HG02798 (cell line): ENCODE measurements at regions not wholly inside any gene's neighbourhood (a gene's known extent, or its start where the extent isn't known, plus 50 kb on each side); places are given as distances from the start of the nearest gene placed in this dataset.

ENCODE experiments used
- ATAC-seq: cut with Tn5 transposase; IDR thresholded peaks from one replicate; pipeline ENCODE4 v1.9.1; 2021; ENCODE audit warnings: mild to moderate bottlenecking; ENCODE audit not compliant: unreplicated experiment, poor library complexity

GRCh38 chr2:121001641-121002040 is 266.0 kb downstream of the GLI2 start:
- no peak for ATAC-seq

- ATAC-seq = no peak
Observed at GRCh38 chr2:121002597-121002996, 266.9 kb downstream of the GLI2 start.

DNA sequence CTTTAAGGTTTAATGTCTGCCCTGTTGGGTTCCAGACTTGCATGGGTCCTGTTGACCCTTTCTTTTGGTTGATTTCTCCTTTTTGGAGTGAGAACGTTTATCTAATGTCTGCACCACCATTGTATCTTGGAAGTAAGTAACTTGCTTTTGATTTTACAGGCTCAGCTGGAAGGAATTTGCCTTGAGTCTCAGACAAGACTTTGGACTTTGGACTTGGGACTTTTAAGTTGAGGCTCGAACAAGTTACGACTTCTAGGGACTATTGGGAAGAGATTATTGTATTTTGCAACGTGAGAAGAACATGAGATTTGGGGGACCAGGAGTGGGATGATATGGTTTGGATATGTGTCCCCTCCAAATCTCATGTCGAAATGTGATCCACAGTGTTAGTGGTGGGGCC is 267.7 kb downstream of the GLI2 start:
- no peak for ATAC-seq

GRCh38 chr2:121004359-121004758 is 268.7 kb downstream of the GLI2 start:
- ATAC-seq = no peak

DNA sequence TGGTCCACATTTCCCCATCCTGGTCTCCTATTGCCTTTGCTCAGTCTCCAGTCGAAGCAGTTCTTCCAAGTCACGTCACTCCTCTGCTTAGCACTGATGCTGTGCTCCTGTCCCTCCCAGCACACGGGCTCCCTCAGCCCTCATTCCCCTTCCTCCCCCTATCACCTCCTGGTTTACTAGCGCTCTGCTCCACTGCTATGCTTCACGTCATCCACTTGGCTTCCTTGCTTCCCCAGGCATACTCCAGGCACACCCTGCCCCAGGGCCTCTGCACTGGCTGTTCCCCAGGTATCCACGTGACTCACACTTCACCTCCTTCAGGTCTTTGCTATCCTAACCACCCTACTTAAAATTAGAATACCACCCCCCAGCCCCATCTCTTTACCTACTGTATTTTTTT is 269.3 kb downstream of the GLI2 start:
- no peak for ATAC-seq

DNA sequence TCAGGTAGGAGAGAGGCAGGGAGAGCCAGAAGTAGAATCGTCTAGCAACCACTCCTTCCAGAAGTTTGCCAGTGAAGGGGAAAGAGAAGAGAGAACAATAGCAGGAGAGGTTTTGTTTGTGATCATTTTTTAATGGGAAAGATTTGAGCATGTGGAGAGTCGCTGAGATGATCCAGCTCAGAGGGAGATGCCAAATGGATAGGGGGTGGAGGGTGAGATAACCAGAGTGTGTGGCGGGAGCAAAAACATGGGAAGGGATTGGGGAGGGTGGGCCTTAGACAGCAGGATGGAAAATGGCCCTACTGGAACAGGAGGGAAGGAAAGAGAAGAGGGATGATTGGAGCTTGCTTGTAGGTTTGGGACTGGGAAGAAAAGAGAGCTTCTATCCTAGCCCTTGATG is 269.8 kb downstream of the GLI2 start:
- no peak for ATAC-seq

- ATAC-seq = no peak
Observed at GRCh38 chr2:121006743-121007489, 271.2 kb downstream of the GLI2 start.

DNA sequence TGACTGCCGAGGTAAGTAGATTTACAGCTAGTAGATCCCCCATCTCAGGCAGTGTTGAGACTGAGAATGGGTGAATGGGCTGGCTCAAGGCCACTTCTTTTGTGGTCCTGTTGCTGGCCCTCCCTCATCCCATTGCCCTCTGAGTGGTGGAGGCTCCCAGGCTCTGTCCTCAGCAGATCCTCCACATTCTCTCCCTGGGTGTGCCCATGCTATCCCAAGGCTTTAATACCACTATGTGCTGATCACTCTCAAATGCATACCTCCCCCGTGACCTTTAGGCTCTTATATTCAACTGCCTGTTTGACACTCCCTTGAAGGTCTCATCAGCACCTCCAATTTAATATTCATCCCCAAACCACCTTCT is 271.8 kb downstream of the GLI2 start:
- no peak for ATAC-seq

GRCh38 chr2:121008975-121009374 is 273.3 kb downstream of the GLI2 start:
- no peak for ATAC-seq

DNA sequence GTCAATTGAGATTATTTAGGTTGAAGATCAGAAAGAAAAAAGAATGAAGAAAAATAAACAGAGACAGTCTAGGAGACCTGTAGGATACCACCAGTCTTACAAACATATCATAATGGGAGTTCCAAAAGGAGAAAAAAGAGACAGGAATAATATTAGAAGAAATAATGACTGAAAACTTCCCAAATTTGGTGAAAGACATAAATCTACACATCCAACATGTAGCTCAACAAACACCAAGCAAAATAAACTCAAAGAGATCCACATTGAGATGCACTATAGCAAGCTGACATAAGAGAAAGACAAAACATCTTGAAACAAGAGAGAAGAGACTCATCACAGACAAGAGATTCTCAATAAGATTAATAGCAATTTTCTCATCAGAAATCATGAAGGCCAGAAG is 274.0 kb downstream of the TFCP2L1 start:
- ATAC-seq = no peak

- ATAC-seq = no peak
Observed at GRCh38 chr2:121014876-121015275, 270.1 kb downstream of the TFCP2L1 start.

DNA sequence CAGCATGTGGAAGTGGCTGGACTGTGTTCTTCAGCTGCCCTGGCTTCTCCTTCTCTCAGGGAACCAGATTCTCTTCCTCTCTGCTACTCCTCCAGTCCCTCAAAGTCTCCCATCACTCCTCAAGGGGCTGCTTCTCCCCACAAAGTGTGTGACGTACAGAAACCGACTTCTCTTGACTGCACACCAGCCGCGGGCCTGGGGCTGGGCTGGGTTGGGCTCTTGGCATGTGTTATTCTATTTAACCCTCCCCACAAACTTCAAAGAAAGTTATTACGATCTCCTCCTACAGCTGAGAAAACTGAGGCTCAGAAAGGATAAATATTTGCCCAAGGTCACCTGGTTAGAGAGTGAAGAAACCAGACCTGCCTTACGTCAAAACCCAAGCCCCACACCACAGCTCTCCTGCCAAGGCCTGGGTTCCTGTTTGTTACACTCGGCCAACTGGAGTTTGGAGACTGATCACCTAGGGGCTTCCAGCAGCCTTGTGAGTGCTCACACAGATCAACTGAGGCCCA is 269.0 kb downstream of the TFCP2L1 start:
- ATAC-seq = no peak

DNA sequence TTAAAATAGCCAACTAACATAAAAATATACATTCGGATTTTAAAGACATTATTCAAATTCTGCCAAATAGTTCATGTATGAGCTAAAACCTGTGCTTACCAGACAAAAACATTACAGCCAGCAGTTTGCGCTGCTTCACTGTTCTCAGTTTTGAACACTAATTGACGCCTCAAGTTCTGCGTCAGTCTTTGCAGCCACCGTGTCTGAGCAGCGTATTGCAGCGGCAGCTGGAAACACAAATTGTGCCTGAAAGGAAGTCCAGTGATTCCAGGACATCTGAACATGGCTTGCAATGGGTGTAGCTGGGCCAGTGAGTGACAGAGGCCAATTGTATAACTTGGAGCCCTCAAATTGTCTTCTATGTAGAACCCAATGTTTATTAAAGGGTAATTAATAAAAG is 267.6 kb downstream of the TFCP2L1 start:
- no peak for ATAC-seq

DNA sequence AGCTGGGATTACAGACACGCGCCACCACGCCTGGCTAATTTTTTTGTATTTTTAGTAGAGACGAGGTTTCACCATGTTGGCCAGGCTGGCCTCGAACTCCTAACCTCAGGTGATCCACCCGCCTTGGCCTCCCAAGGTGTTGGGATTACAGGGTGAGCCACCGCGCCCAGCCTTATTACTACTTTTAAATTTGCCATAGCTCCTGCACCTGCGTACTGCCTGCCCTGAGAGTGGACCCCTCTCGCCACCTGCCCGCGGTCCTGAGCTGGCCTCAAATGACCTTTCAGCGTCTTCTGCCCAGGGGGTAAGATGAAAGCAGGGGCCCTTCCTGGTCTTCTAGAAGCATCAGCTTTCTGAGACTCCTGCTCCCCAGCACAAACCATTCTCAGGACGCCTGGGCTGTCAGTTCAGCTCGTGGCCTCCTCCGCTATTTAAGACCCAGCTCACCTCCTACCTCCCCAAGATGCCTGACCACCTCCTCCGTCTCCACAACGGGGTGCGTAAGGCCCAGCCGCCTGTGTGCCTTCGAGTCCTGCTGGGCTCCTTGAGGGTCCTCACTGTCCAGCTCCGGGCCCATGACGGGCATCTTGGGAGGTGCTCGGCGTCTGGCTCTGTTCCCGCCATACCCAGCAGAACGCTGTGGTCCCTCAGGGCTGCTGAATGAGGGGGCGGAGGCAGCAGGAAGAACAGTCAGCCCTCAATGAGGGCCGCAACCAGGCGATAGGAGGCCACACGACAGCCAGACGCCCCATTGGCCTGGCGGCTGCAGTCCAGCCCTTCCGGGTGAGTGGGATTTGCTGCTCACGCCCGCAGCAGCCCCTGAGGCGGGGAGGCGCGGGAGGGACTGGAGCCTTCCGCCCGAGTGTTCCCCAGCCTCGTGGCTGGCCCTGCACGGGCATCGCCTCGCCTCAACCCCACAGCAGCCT is 266.6 kb downstream of the TFCP2L1 start:
- ATAC-seq = no peak

- ATAC-seq = no peak
Observed at GRCh38 chr2:121019071-121019470, 265.9 kb downstream of the TFCP2L1 start.

DNA sequence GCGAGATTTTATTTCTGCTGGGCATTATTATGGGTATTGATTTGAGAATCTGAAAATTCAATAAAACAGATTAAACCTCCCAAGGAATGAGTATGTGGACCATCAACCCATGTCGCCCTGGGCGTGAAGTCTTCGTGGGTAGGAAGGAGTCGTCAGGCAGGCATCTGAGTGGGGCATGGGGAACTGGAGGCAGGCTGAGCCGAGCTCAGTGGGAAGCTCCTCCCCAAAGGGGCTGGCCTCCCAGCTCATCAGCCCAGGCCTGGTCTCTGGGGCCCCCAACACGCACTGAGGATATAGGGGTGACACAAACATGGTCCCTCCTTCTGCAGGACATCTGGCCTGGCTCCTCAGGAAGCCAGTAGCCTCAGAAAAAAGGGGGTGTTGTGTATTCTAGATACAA is 265.2 kb downstream of the TFCP2L1 start:
- no peak for ATAC-seq

DNA sequence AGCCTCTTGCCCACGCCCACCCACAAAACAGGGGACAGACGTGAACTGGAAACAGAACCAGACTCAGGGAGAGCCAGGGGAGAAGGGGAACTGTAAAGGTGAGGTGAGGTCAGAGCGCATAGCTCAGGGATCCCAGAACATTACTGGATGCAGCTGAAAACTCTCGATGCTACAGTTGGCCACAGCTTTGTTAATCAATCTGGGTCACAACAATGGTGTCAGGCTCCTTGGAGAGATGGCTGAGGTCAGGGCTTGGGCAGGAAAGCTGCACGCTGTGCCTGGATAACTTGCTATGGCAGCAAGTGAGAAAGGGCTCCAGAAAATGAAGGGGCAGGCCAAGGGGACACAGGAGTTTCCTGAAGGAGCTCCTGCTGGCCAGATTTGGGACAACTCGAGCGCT is 263.3 kb downstream of the TFCP2L1 start:
- no peak for ATAC-seq

DNA sequence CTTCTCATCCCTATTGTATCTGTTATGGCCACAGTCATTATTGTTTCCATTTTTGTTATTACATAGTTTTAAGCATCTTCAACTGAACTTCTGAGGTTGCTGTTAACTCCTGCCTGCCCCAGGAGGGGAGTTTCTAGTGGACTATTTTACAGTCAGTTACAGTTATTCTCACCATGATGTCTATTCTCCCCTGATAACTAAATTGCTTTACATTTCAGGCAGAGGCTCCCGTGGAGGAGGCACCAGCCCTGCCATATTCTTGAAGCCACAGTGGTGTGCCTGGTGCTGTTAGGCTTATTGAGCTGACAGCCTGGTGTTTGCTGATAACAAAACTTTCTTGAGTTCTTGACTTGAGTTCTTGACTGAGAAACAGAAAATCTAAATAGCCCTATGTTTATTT is 256.4 kb downstream of the TFCP2L1 start:
- ATAC-seq = no peak

- ATAC-seq = no peak
Observed at GRCh38 chr2:121030523-121030922, 254.5 kb downstream of the TFCP2L1 start.

GRCh38 chr2:121031568-121032340 is 253.2 kb downstream of the TFCP2L1 start:
- no peak for ATAC-seq
